Erythroblast (primary cell): ENCODE measurements at regions not wholly inside any gene's neighbourhood (a gene's known extent, or its start where the extent isn't known, plus 50 kb on each side); places are given as distances from the start of the nearest gene placed in this dataset.

ENCODE experiments used
- DNase-seq, 2 experiments: peaks; one replicate each; lab custom pipeline; 2025; lab: John Stamatoyannopoulos, UW
- GATA1 ChIP-seq: IDR thresholded peaks from 2 replicates; pipeline ENCODE4 v1.6.1; 2011; ENCODE audit warnings: low read depth, mild to moderate bottlenecking, control low read depth, low read length, moderate library complexity
- POLR2A ChIP-seq: IDR thresholded peaks from 2 replicates; pipeline ENCODE4 v1.6.1; 2011; ENCODE audit warnings: mild to moderate bottlenecking, low read length

DNA sequence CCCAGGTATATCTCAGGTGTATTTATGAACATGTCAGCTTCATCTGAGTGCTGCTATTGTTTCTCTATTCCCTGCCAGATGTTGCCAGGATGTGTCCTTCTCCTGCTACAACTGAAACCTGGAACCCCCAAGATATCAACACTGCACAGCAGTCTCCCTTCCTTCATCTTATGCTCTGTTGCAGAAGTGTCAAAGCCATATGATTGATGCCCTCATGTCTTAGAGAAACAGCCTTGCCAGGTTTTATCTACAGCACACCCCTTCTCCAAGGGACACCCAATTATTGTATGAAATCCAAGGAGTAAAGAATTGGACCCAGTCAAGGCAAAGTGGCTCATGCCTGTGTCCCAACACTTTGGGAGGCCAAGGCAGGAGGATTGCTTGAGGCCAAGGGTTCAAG lies 60.5 kb upstream of the GHITM start:
- TF ChIP-seq GATA1: no peak
- no peak for TF ChIP-seq POLR2A
- no peak for DNase-seq

- no peak for TF ChIP-seq POLR2A
These were observed 55.0 kb upstream of the GHITM start for GRCh38 chr10:84084342-84084741.

DNA sequence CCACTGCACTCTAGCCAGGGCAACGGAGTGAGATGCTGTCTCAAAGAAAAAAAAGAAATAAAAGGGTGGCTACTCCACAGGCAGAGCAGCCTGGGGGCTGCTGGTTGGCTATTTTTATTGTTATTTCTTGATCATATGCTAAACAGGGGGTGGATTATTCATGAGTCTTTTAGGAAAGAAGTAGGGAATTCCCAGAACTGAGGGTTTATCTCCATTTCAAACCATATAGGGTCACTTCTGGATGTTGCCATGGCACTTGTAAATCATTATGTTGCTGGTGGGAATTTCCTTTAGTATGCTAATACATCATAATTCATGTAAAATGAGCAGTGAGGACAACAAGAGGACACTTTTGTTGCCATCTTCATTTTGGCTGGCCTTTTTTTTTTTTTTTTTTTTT lies 52.1 kb upstream of the GHITM start:
- no peak for DNase-seq
- TF ChIP-seq POLR2A: no peak
- TF ChIP-seq GATA1: no peak

More at GRCh38 chr10:84084342-84084741, 55.0 kb upstream of the GHITM start:
- DNase-seq: no peak

DNA sequence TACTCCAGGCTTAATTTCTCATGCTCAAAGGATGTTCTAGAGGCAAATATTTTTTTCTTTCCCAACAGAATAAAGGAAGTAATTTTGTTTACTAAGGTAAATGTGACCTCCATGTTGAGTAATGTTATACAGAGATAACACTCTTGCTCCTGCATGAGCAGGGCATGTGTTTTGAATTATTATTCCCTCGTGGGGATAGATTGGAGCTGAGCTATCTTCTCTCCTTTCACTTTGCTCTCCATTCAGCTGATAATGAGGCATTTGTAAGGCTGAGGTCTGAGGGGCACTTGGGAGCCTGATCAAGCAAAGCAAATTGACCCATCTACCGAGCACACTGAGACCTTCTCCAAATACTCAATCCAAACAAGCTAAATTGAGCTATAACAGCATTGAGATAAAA lies 50.7 kb upstream of the GHITM start:
- no peak for DNase-seq
- no peak for TF ChIP-seq POLR2A
- TF ChIP-seq GATA1: no peak

DNA sequence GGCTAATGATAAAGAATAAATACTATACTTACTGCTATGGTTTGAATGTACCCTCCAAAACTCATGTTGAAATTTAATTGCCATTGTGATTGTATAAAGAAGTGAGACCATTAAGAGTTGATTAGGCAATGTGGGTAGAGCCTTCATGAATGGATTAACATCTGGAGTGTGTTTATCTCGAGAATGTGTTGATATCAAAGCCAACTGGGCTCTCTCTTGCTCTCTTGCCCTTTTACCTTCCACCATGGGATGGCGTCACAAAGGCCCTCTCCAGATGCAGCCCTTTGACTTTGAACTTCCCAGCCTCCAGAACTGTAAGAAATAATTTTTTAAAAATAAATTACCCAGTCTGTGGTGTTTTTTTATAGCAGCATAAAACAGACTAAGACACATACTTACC lies 50.1 kb upstream of the GHITM start:
- no peak for DNase-seq
- TF ChIP-seq POLR2A: no peak
- TF ChIP-seq GATA1: no peak
